Stimulated activated naive CD8-positive, alpha-beta T cell treated with anti-CD3 and anti-CD28 coated beads, Interleukin-15, Interleukin-2, amounts not matched to agents 100 U/mL and 50 U/mL, for 24 hours (primary cell): ENCODE measurements at regions not wholly inside any gene's neighbourhood (a gene's known extent, or its start where the extent isn't known, plus 50 kb on each side); places are given as distances from the start of the nearest gene placed in this dataset.
"Not testable (repeated sequence)": the region's sequence is repeated elsewhere in the genome, so short reads cannot be mapped to it uniquely, and the experiment has no call there.

Source experiments
- ATAC-seq: fragments of 150-1000 bp; cut with Tn5 transposase; one replicate; pipeline ENCODE4 v1.10.0; 2021
- DNase-seq: peaks from one replicate; pipeline ENCODE4 v3.0.0; 2021

- not testable (repeated sequence) for ATAC-seq, DNase-seq
Measured at GRCh38 chr7:81042646-81043045, 123.8 kb upstream of the SEMA3C start.

DNA sequence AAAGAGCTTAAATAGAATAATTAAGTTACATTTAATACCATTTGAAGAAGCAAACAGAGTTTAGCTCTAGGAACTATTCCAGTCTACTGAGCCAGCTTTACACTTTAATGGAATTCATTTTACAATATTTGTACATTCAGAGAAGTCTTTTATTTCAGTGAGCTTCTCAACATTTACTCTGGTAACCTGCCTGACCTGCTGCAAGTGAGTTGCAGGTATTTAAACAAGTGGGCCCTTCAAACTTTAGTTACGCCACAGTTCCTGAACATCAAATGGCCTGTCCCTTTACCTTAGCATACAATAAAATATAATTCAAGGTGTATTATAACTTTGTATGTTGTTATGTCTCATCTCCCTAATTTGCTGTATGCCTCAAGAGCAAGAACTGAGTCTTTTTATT, 121.6 kb upstream of the SEMA3C start:
- ATAC-seq (no peak), DNase-seq (no peak)

DNA sequence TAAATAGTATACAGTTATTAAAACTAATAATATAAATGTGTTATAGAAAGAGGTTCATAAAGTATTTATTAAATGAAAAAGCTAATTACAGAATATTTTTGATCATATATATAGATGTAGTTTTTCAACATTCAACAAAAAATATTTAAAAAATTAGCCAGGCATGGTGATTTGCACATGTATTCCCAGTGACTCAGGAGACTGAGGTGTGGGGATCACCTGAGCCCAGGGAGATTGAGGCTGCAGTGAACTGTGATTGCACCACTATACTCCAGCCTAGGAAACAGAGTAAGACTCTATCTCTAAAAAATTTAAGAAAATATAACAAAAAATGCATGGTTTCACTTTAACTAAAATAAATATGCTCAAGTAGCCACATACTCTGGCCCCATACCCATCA, 118.0 kb upstream of the SEMA3C start:
- ATAC-seq (no peak), DNase-seq (no peak)

GRCh38 chr7:81036057-81036456, 117.2 kb upstream of the SEMA3C start:
- ATAC-seq (no peak), DNase-seq (no peak)

DNA sequence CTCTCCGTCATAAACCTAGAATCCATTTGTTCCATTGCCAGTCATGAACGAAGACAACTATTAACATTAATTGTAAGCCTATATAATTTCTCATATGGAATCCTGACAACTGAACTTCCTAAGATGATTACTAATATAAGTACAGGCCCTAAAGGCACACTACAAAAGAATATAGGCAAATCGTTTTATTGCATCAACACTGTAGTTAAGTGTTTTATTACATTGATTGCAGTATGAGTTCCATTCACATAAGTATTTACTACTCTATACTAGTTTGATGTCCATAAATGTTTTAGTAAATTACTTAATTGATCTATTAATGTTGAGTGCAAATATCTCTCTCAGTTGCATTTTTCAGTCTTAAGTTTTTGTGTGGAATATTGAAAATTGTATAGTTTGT, 113.1 kb upstream of the SEMA3C start:
- DNase-seq, result no peak
- ATAC-seq, result no peak

- ATAC-seq (no peak), DNase-seq (no peak)
Measured at GRCh38 chr7:81031243-81031642, 112.4 kb upstream of the SEMA3C start.

DNA sequence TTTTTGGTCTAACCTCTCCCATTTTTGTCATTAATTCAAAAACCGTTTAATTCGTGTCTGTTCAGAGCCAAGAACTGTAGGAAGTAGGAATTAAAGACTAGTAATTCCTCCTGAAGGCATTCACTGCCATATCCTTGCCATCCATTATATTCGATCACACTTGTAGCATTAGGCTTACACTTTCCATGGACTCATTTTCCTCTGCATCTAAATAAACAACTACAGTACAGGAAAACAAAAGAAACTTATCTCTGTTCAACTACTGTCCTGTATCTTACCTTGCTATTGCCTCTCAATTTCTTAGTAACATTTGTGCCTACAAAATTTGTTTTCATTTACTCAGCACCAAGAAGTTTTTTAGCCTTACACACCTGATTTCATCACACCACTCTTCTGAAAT, 111.6 kb upstream of the SEMA3C start:
- ATAC-seq, result no peak
- no peak for DNase-seq

DNA sequence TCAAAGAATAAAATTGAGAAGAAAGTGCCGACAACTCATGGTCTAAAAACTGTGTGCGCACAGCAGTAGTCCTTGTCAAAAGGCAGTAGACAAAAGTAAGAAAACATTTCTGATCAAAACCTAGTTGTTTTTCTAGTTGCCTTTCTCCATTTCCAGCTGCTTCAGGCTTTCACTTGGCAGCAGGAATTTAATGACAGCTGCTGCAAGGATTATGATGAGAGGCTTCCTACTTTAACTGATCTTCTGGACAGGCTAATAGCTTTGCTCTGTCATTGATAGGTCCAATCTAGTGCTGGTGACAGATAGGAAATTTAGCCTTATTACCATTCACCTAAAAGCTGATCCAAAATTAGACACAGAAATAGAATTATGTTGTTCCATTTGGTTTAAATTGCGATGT, 110.7 kb upstream of the SEMA3C start:
- ATAC-seq, result no peak
- DNase-seq, result no peak

DNA sequence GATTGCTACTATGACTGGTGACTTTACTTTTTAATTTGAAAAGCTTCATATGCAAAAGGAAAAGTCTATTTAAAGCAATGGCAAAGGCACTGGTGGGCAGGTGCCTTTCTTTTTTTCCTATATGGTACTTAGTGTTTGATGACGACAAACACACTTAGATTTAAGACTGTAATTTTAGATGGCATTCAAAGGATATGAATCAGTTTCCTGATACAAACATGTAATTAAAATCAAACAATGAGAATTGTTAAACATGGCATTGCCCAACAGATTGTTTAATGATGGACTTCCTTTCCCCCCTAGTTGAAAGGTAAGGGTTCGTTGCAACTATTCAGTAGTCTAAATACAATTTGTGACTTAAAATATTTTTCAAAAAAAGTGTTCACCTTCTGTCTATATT, 106.5 kb upstream of the SEMA3C start:
- ATAC-seq (no peak), DNase-seq (no peak)

- DNase-seq, result no peak
- ATAC-seq, result no peak
Measured at GRCh38 chr7:81014908-81015307, 96.1 kb upstream of the SEMA3C start.

GRCh38 chr7:81014266-81014665, 95.4 kb upstream of the SEMA3C start:
- DNase-seq, result no peak

DNA sequence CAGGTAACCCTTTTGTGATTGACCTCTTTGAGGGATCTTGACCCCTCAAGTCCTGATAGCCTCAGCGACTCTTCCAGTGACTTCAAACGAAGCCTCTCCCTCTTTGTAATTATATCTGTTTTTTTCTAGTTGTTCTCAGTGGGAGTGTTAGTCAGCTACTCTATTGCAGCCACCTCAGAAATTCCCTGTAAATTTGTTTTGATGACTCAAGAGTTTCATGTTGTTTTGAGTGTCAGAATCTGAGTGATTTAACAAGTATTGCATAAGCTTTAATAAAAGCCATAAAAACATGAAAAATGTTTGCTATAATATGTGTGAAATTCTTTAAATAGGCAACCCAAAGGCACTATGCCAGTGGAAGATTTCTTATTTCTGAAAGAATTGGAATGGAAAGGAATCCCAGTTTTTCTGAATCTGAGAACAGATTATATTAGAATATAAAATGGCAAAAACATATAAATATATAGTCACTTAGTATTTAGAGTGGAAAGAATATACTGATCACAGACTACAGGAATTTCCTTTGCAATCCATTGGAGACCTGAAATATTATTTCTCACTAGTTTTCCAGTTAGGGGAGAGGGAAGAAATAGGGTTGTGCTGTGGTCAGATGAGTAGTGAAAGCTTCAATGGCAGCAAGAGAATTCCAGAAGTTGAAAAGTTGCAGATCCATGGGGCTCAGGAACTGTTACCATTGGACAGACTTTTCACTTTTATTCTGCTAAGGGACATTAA, 94.4 kb upstream of the SEMA3C start:
- ATAC-seq (no peak), DNase-seq (no peak)

More at GRCh38 chr7:81014266-81014665, 95.4 kb upstream of the SEMA3C start:
- ATAC-seq, result no peak

DNA sequence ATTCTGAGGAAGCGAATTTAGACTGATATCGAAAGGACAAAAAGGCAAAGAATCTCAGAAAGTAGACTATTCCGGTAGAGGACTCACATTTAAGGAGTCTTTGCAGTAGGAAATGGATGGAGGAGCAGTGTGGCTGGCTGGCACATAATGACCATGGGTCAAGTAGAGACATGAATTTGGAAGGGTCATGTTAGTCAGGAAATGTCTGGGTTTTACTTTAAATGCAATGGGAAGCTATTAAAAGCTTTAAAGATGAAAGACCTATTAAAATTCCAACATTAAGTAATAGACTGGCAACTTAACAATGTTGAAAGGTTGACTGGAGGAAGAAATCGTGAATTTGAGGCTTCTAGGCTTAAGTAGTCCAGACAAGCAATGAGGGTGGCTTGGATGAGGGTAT, 90.0 kb upstream of the SEMA3C start:
- ATAC-seq (no peak), DNase-seq (no peak)

- ATAC-seq (no peak), DNase-seq (no peak)
Measured at GRCh38 chr7:81007051-81007450, 88.2 kb upstream of the SEMA3C start.

GRCh38 chr7:81005254-81005653, 86.4 kb upstream of the SEMA3C start:
- ATAC-seq (no peak), DNase-seq (no peak)

DNA sequence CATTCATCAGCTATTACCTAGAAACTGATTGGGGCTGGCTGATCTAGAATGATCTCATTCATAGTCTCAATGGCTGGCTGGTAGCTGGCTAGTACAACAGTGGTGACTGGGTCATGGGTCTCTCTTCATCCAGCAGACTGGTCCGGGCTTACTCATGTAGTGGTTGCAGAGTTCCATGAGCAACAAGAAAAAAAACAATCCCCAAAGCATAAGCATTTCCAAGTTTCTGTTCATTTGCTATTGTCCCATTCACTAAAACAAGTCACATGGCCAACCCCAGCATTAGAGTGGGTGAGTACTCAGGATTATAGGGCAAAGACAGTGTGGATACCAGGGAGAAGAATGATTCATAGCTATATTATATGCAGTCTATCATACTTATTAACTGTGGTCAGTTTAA, 85.2 kb upstream of the SEMA3C start:
- DNase-seq, result no peak
- ATAC-seq, result no peak

- no peak for ATAC-seq
- DNase-seq, result no peak
Measured at GRCh38 chr7:81003326-81003725, 84.5 kb upstream of the SEMA3C start.

GRCh38 chr7:81002421-81002820, 83.6 kb upstream of the SEMA3C start:
- ATAC-seq, result no peak
- no peak for DNase-seq

GRCh38 chr7:80999771-81000170, 80.9 kb upstream of the SEMA3C start:
- no peak for ATAC-seq
- DNase-seq, result no peak

DNA sequence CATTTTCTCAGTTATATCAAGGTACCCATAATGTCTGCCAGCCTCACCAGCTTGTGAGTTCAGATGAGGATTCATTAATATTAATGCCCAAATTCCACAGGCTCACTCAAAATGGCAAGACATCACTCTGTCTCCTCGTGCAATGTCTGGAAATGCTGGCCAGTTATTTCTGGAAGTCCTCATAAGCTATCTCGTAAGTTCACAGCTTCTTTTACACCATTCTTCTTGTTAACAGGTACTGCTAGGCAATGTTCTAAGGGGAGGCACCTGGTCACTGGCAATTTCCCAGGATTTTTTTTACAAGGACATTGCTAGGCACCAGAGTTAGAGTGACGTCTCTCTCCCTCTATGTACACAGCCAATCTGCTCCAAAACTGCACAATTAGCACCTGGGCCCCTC, 80.2 kb upstream of the SEMA3C start:
- ATAC-seq (no peak), DNase-seq (no peak)

DNA sequence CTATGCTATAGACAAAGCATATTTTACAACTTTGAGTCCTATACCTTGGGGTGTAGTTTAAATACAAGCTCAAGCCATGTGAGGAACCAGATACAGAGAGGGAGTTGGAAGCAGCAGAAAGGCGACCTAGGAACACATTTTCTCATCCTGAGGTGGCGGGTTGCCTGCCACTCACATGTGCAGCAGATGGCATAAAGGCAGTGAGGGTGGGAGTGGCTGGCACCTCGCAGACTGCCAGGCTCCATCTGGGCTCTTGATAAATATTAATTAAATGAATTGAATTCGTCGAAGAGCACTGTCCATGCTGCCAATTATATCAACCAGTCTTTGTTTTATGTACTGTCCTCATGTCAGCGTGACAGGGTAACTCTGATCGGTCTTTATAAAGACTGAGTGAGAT, 79.0 kb upstream of the SEMA3C start:
- no peak for ATAC-seq

GRCh38 chr7:80996236-80996635, 77.4 kb upstream of the SEMA3C start:
- not testable (repeated sequence) for ATAC-seq, DNase-seq

More for the DNA sequence above, 79.0 kb upstream of the SEMA3C start:
- DNase-seq, result no peak

- DNase-seq, result no peak
- no peak for ATAC-seq
Measured at GRCh38 chr7:80991654-80992053, 72.8 kb upstream of the SEMA3C start.

- DNase-seq, result no peak
- ATAC-seq, result no peak
Measured at GRCh38 chr7:80984619-80985018, 65.8 kb upstream of the SEMA3C start.

- no peak for ATAC-seq
- DNase-seq, result no peak
Measured at GRCh38 chr7:80981405-80981804, 62.6 kb upstream of the SEMA3C start.
